ENCODE measurements at regions not wholly inside any gene's neighbourhood (a gene's known extent, or its start where the extent isn't known, plus 50 kb on each side); places are given as distances from the start of the nearest gene placed in this dataset.
"Not testable (repeated sequence)": the region's sequence is repeated elsewhere in the genome, so short reads cannot be mapped to it uniquely, and the experiment has no call there.

DNA sequence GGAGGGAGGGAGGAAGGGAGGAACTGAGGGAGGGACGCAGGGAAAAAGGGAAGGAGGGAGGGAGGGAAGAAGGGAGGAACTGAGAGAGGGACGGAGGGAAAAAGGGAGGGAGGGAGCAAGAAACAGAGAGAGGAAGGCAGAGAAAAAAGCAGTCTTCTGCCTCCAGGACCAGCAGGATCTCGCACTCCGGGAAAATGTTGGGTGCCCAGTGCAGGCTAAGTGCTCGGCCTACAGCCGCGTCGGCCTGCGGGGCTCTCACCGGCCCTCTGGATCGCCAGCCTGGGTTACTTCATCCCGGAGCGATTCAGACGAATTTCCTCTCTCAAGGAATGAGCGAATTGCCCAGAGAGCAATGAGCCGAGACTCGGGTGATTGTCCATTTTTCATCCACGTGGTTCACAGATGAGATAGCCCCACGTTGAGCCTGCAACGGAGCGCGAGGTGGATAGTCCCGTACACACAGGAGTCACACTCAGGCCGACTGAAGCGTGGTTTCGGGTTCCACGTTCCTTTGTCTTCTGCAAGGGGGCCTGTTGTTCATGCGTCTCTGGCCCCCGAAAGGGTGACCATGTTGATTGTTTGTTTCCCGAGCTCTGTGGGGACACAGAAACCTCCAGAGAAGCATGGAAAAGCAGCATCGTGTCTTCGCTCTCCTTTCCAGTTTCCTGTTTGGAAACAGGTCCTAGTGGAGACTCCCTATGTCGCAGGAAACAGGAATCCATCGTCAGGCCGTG, 1937.1 kb upstream of the DEFB115 start:
- H3K9ac ChIP-seq; H3K36me3 ChIP-seq (replicated peaks in 1 of 2; ENCODE audit: control insufficient read depth in 1 of 2, insufficient read depth in 2 of 2, low read length in 1 of 2); H3K9me2 ChIP-seq; H3K79me2 ChIP-seq (ENCODE audit: insufficient read depth); CTCF ChIA-PET; H3K27ac ChIP-seq (ENCODE audit: low read depth in 2 of 2, low read length in 1 of 2); H3F3A ChIP-seq (replicated peaks; ENCODE audit: insufficient read depth); POLR2A ChIA-PET; H4K20me1 ChIP-seq (ENCODE audit: insufficient read depth); DNase-seq; H3K9me3 ChIP-seq; H3K27me3 ChIP-seq (ENCODE audit: insufficient read depth); H3K4me1 ChIP-seq (ENCODE audit: control insufficient read depth in 1 of 2, insufficient read depth in 2 of 2, low read depth in 1 of 2, low read length in 1 of 2): not testable (repeated sequence)
- Histone ChIP-seq H2AFZ (ENCODE audit: low read depth) (peak overlapping the region; percentile 78), H3K4me3 (ENCODE audit: low read depth in 2 of 2, low read length in 1 of 2) (peak overlapping the region; percentile 17 to 43; a peak in 3 of 4 replicates), H3K4me2 (peak overlapping the region; percentile 58)
- WGBS (ENCODE audit: low lambda C conversion rate) = 13% methylated on average over 31 of the region's 35 CpGs
- peak; percentile 80 for TF ChIP-seq MAX (IDR thresholded peaks at IDR 0.05; ENCODE audit: low read depth)

GRCh38 chr20:29323631-29324515, 1933.6 kb upstream of the DEFB115 start:
- H3K4me1 ChIP-seq (ENCODE audit: control insufficient read depth in 1 of 2, insufficient read depth in 2 of 2, low read depth in 1 of 2, low read length in 1 of 2); H3K4me3 ChIP-seq (ENCODE audit: low read depth in 2 of 2, low read length in 1 of 2); H4K20me1 ChIP-seq (ENCODE audit: insufficient read depth); DNase-seq; H3K27me3 ChIP-seq (ENCODE audit: insufficient read depth); POLR2A ChIA-PET; H3K79me2 ChIP-seq (ENCODE audit: insufficient read depth); CTCF ChIA-PET; H3F3A ChIP-seq (replicated peaks; ENCODE audit: insufficient read depth); H2AFZ ChIP-seq (ENCODE audit: low read depth); H3K4me2 ChIP-seq; H3K36me3 ChIP-seq (replicated peaks in 1 of 2; ENCODE audit: control insufficient read depth in 1 of 2, insufficient read depth in 2 of 2, low read length in 1 of 2); H3K9me2 ChIP-seq; H3K9me3 ChIP-seq; H3K27ac ChIP-seq (ENCODE audit: low read depth in 2 of 2, low read length in 1 of 2); H3K9ac ChIP-seq: not testable (repeated sequence)
- WGBS (ENCODE audit: low lambda C conversion rate) = 31% methylated on average over 37 of the region's 37 CpGs

DNA sequence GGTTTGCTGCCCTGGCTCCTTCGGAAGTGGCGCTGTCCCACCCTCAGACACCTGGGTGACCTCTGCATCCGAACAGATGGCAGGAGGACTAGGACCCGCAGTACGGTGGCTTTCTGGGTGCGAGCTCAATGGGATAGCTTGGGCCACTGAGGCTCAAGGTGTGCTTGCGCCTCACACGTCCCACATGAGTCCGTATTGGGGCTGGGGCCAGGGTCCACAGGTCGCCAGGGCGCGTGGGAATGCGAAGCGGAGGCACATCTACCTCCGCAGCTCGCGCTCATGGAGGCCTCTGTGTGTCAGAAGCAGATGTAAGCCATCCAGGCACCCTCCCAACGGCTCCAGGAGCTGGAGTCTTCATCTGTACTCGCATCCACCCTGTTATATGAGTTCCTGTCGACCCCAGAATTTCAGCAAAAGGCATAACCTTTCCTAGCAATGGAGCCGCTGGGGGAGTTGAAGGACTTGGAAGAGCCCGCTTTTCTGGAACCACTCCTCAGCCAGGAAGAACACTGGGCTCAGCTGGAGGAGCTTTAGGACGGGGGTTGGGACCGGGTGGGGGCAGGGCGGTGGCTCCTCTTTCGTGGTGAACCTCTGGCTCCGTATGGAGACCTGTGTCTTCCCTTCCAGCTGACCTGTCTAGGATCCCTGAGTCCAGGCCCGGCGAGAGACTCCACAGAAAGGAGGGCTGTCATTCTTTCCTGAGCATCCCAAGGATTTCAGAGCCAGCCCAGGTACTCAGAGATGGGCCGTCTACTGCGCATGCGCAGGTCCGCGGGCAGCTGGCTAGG, 1932.8 kb upstream of the DEFB115 start:
- 29% methylated on average over 34 of the region's 34 CpGs for WGBS (ENCODE audit: low lambda C conversion rate)
- H3K9ac ChIP-seq; H3K9me2 ChIP-seq; H2AFZ ChIP-seq (ENCODE audit: low read depth); H3K27me3 ChIP-seq (ENCODE audit: insufficient read depth); H3K79me2 ChIP-seq (ENCODE audit: insufficient read depth); POLR2A ChIA-PET; H3F3A ChIP-seq (replicated peaks; ENCODE audit: insufficient read depth); H3K4me1 ChIP-seq (ENCODE audit: control insufficient read depth in 1 of 2, insufficient read depth in 2 of 2, low read depth in 1 of 2, low read length in 1 of 2); DNase-seq; H3K9me3 ChIP-seq; H4K20me1 ChIP-seq (ENCODE audit: insufficient read depth); CTCF ChIA-PET; H3K36me3 ChIP-seq (replicated peaks in 1 of 2; ENCODE audit: control insufficient read depth in 1 of 2, insufficient read depth in 2 of 2, low read length in 1 of 2); H3K4me3 ChIP-seq (ENCODE audit: low read depth in 2 of 2, low read length in 1 of 2); H3K27ac ChIP-seq (ENCODE audit: low read depth in 2 of 2, low read length in 1 of 2); H3K4me2 ChIP-seq: not testable (repeated sequence)

DNA sequence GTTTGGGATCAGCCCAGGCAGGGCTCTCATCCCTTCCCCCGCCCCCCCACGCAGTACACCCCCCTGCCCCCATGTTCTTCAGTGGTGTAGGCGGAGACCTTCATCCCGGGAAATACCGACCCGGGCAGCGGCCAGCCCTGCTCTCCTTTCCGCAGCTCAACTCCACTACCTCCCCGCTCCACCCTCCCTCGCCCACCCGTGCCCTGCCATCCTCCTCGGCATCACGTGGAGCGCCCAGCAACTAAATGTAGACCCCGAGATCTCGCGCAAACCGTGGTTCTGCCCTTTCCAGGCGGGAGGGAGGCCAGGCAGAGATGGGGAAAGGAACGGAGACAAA, 1932.2 kb upstream of the DEFB115 start:
- Histone ChIP-seq H3K79me2 (ENCODE audit: insufficient read depth) (no peaks in the 10 kb centered on the region), H3K27me3 (ENCODE audit: insufficient read depth) (no peaks in the 10 kb centered on the region), H2AFZ (ENCODE audit: low read depth) (no peak overlapping the region), H3K9ac (no peak overlapping the region), H3K36me3 (replicated peaks in 1 of 2; ENCODE audit: control insufficient read depth in 1 of 2, insufficient read depth in 2 of 2, low read length in 1 of 2) (no peaks in the 10 kb centered on the region), H3K27ac (ENCODE audit: low read depth in 2 of 2, low read length in 1 of 2) (no peak overlapping the region), H3K4me2 (no peak overlapping the region), H3K4me1 (ENCODE audit: control insufficient read depth in 1 of 2, insufficient read depth in 2 of 2, low read depth in 1 of 2, low read length in 1 of 2) (no peaks in the 10 kb centered on the region; a peak in 1 of 4 replicates), H3K9me3 (no peaks in the 10 kb centered on the region), H3K9me2 (no peaks in the 10 kb centered on the region), H4K20me1 (ENCODE audit: insufficient read depth) (no peaks in the 10 kb centered on the region), H3F3A (replicated peaks; ENCODE audit: insufficient read depth) (no peaks in the 10 kb centered on the region), H3K4me3 (ENCODE audit: low read depth in 2 of 2, low read length in 1 of 2) (no peak overlapping the region)
- ChIA-PET POLR2A (no interaction called here), CTCF (no interaction called here)
- DNase-seq = no peak
- 13% methylated on average over 20 of the region's 20 CpGs for WGBS (ENCODE audit: low lambda C conversion rate)
- TF ChIP-seq ELF1 (IDR thresholded peaks at IDR 0.05) (no peak), FOSL2 (IDR thresholded peaks at IDR 0.05; ENCODE audit: borderline replicate concordance, low read depth) (no peak), NRF1 (IDR thresholded peaks at IDR 0.05; ENCODE audit: low read depth, low read length) (no peak), EP300 (IDR thresholded peaks at IDR 0.05; ENCODE audit: borderline replicate concordance in 1 of 2, low read depth in 1 of 2, low read length in 1 of 2) (no peak), CHD2 (IDR thresholded peaks at IDR 0.05; ENCODE audit: low read length, partially characterized antibody) (no peak), RFX5 (IDR thresholded peaks at IDR 0.05; ENCODE audit: low read length) (no peak), TCF12 (IDR thresholded peaks at IDR 0.05) (no peak), RCOR1 (IDR thresholded peaks at IDR 0.05; ENCODE audit: low read length) (no peak), POLR2AphosphoS5 (IDR thresholded peaks at IDR 0.05; ENCODE audit: low read depth, low read length) (no peak), REST (IDR thresholded peaks at IDR 0.05; ENCODE audit: low read depth, low read length) (no peak)
